GM21576 (cell line): ENCODE measurements at regions not wholly inside any gene's neighbourhood (a gene's known extent, or its start where the extent isn't known, plus 50 kb on each side); places are given as distances from the start of the nearest gene placed in this dataset.

ENCODE experiments used
- ATAC-seq: cut with Tn5 transposase; IDR thresholded peaks from one replicate; pipeline ENCODE4 v1.9.1; 2021; ENCODE audit warnings: mild to moderate bottlenecking, moderate library complexity; ENCODE audit not compliant: unreplicated experiment

DNA sequence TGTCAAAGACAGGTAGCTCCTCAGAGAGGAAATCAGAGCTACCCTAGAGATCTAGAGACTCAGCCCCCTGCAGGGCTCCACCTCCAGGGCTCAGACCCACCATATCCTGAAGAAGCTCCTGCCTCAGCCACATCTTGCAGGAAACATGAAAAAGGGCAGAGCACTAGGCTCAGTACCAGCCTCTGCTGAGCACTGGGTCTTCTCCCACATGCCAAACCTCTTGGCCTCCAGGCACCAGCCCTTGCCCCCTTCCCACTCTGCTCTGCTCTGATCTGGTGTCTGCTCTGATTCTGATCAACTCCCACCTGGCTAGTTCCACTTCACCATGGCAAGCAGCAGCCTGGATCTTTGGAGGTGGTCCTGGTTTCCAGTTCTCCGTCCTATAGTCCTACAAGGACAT lies 114.3 kb upstream of the SLC66A3 start:
- no peak for ATAC-seq

GRCh38 chr2:11042841-11043240 lies 112.4 kb upstream of the SLC66A3 start:
- no peak for ATAC-seq

DNA sequence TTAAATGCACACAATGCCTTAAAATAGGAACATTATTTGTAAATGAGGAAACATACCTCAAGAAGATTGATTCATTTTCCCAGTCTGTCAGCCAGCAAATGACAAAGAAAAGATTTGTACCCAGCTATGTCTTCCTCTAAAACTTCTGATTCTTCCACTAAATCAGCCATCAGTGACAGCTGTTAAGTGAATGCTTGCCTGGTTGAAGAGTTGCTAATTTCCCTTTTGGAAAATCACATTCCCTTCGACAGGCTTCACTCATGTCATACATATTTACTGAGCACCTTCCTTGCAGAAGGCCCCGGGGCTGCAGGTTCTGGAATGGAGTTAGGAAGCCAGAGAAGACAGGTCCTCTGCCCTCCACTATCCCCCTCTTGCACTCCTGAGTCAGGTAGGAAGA lies 112.0 kb upstream of the SLC66A3 start:
- ATAC-seq, result no peak

DNA sequence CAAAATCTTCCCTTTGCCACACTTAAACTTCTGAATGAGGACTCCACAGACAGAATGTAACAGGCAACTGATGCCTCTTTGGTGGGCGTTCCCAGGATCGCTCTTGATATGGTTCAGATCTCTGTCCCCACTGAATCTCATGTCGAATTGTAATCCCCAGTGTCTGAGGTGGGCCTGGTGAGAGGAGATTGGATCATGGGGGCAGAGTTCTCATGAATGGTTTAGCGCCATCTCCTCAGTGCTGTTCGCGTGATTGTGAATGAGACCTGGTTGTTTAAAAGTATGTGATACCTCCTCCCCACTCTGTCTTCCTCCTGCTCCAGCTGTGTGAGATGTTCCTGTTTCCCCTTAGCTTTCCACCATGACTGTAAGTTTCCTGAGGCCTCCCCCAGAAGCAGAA lies 111.1 kb upstream of the SLC66A3 start:
- ATAC-seq, result no peak

GRCh38 chr2:11045294-11045693 lies 110.0 kb upstream of the SLC66A3 start:
- no peak for ATAC-seq

GRCh38 chr2:11048335-11049008 lies 106.8 kb upstream of the SLC66A3 start:
- ATAC-seq, result no peak

DNA sequence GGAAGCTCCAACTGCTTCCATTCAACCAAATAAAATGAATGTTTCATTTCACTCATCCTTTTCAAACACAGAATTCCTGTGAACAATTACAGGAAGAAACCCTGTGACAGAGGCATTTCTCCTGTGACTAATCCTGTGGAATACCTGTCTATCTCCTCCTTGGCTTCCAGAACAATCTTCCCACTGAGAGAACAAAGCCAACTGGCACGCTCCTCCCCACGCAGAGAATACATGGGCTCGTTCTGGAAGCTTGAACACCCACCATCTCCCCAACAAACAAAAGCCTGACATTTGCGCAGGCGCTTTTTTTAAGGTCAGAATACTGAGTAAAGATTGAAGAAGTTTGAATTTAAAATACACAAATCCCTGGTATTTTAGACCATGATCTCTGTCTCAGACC lies 104.7 kb upstream of the SLC66A3 start:
- no peak for ATAC-seq

DNA sequence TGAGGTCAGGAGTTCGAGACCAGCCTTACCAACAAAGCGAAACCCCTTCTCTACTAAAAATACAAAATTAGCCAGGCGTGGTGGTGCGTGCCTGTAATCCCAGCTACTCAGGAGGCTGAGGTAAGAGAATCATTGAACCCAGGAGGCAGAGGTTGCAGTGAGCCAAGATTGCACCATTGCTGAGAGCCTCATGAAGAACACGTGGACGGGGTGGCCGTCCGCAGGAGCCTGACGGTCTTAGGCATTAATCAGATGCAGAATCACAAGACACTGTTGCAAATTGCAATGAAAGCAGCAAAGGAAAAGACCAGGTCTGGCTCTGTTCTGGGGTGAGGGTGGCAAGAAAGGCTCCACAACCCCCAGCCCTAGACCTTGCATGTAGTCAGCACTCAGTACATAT lies 104.0 kb upstream of the SLC66A3 start:
- no peak for ATAC-seq

DNA sequence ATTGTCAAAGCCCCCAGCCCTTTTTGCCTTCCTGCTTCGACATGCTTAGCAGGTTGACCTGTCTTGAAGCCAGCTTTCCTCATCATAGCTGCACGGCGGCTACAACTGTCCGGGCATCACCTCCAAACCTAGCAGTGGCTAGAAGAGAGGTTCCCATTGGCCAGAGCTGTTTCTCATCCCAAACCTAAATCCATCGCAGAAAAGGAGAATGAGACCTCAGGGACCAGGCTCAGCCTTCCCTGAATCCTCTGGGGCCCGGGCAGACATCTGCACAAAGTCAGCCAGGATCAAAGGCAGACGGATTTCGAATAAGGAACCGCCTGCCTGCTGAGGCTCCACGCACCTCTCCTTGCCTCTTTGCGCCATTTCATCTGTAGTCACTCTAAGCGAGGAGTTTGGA lies 101.7 kb upstream of the SLC66A3 start:
- ATAC-seq, result no peak

DNA sequence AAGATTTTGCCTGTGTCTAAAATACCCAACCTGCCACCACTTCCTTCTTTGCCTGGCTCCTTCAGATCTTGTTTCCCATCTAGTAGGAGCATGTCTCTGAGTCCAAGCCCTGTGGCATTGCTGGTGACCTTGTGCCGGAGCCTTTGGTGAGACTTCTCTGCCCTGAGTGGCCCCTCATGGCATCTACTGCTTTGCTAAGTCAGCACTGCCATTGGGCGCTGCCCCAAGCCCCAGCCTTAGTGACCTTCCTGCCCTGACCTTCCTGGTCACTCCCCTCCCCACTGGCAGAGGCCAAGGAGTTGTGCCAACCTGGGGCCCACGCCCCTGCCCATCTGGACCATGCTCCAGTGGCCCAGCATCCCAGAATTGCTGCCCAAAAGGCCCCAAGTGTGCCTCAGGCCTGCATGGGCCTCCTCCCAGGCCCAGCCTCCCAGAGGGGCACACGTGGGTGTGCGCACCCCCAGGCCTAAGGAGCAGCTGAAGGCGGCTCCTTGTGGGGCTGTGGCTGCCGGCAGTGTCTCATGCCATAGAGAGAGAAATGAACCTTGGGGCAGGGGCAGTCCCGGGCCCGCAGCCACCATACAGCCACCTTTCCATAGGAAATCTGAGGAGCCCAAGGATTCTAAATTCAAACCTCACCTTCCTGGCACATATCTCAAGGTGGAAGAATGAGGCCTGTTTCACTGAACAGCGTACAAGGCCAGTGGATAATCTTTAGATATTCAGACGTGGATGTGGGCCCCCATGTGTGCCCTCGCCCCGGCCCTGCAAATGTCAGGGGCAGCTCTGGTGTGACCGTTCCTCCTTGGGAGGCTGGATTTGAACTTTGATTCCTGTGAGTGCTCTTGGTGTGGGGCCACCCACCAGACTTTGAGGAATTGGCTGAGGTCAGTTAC lies 100.2 kb upstream of the SLC66A3 start:
- no peak for ATAC-seq

DNA sequence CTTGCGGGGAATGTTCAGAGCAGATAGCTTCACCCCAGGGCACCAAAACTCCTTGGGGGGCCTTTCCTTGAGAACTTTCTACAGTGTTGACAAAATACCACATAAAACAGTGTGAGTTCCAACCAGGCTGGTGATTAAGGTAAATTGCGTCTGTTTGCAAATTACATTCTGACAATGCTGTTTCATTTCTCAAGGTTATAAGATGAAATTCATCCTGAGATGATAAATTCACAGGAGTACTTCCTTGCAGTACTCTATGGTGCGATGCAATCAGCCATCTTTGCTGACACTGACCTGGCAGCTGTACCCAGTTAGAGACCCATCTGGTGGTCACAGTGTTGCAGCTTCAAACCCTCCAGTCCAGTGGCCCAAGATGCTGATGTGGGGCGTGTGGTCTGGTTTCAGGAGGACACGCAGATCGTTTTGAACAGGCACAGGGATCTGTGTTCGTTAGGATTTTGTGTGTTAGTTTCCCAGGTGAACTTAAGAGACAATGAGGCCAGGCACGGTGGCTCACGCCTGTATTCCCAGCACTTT lies 99.5 kb upstream of the SLC66A3 start:
- ATAC-seq, result no peak

DNA sequence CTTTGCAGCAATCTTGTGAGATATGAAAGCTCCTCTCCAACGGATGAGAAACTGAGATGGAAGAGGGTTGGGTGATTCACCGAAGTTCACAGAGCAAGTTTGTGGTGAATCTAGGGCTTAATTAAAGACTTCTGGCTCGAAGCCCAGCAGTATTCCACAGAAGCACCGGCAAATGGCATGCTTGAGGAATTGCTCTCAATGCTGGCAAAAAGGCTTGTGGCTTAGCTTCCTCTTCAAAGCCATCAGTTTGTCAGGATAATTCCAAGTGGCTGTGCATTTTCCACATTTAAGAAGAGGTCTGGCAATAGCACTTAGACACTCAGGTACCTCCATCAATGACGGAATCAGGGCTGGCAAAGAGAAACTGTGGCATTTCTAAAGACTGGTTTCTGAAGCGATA lies 98.7 kb upstream of the SLC66A3 start:
- ATAC-seq, result no peak

DNA sequence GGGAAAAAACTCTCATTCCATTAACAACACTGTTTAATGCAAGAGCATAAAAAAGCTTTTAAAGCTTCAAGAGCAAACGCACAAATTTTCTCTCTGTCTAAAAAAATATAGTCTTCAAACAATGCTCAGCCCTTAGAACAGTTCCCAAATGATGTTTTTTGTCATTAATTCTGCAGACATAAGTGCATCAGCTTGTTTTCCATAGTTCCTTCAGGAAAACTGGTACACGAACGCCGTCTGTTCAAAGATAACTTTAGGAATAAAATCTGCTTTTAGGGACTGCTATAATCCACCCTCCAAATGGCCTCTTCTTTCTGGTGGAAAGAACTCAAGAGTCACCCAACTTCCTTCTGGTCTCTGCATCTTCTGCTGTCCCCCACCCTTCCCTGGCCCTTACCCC lies 98.2 kb upstream of the SLC66A3 start:
- ATAC-seq, result no peak

GRCh38 chr2:11058129-11058528 lies 97.1 kb upstream of the SLC66A3 start:
- no peak for ATAC-seq

- no peak for ATAC-seq
Observed at GRCh38 chr2:11060376-11061169, 94.7 kb upstream of the SLC66A3 start.

GRCh38 chr2:11065833-11066485 lies 89.3 kb upstream of the SLC66A3 start:
- ATAC-seq, result no peak

DNA sequence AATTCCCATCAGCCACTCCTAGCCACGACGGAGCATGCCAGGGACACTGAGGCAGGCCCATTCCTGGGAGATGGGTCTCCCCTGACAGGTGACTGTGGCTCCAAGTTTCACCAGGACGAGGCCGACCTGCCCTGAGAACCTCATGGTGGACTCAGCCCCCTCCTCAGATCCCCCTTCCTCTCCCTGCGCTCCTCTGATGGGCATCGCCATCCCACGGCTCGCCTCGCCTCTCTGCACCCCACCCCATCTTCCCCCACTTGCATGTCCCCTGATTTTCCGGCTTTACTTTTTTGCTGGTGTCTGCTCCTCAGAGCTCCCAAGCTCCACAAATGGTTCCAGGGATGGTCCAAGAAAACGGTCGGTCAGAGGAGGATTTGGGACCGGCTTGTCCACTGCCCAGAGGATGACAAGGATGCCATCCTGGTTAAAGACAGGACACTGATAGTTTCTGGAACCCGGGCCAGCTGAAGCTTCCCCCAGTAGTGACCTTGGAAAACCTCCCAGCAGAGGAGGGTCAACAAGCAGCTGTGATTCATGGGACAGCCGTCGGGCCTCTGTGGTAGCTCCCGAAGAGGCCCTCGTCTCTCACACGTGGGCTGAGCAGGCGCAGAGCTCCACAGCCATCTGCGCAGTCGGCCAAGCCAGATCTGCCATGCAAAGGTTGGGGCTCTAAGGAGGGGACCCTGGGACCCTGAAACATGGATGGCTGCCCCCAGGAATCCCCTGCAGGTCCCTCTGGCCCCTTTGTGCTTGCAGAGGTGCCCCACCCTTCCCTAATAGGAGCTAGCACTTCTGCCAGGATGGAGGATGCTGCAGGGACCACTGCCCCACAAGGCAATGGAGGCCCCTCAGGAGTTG lies 87.8 kb upstream of the SLC66A3 start:
- no peak for ATAC-seq

- no peak for ATAC-seq
Observed at GRCh38 chr2:11068079-11068741, 87.1 kb upstream of the SLC66A3 start.

DNA sequence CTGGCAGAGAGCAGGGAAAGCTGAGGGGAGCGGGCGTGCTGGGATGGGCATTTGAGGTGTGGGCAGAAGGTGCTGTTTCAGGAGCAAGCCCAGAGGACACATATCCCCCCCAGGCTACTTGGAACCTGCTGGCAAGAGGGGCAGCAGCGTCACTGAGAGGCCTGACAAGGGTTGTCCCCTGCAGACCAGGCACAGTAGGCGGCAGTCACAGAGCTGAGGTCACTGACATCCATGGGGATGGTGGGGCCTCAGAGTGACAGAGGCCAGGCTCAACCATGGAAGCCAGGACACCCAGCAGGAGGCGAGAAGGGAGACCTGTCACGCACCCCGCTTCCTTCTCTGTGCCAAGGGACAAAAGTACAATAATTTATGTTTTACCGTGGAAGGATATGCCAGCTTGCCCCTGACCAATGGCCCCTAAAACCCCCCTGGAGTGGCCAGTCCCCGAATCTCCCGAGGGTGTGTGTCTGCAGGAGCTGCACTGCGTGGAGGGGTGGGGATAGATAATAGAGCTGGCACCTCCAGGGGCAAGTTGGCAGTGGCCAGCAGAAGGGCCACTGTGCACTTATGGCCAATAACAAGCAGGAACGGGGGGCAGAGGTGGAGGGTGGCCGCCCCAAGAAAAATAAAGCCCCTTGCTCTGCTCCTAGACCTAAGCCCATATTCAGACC lies 86.3 kb upstream of the SLC66A3 start:
- no peak for ATAC-seq
